ENCODE measurements at regions not wholly inside any gene's neighbourhood (a gene's known extent, or its start where the extent isn't known, plus 50 kb on each side); places are given as distances from the start of the nearest gene placed in this dataset.

DNA sequence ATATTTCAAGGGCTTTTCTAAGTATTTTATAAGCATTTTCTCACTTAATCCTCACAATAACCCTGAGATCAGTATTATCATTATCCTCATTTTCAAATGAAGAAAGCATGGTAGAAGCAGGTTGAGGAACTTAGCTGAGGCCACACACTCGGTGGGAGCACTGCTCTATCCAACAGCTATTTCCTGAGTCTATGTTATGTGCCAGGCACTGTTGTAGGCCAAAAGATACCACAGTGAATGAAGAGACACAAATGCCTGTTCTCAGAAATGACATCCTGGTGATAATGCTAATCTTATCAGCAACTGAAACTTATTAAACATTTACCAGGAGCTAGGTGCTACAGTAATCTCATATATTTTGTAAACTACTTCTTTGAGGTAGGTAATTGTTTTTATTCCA is 553.9 kb upstream of the ARGLU1 start:
- no peak overlapping the region for H3K27ac ChIP-seq (ENCODE audit: low read depth, low read length)
- H3K9me3 ChIP-seq (ENCODE audit: control insufficient read depth, insufficient read depth, low read length) = no peaks in the 10 kb centered on the region
- H3K4me1 ChIP-seq (ENCODE audit: control insufficient read depth, insufficient read depth, low read length) = no peaks in the 10 kb centered on the region
- 63% methylated on average over 1 of the region's 1 CpG for WGBS (ENCODE audit: insufficient coverage)
- DNase-seq (ENCODE audit: low read depth in 4 of 6, low spot score in 6 of 6) = no peak
- no peak overlapping the region for H3K4me3 ChIP-seq (ENCODE audit: low read depth, low read length)
- no peaks in the 10 kb centered on the region for H3K36me3 ChIP-seq (ENCODE audit: control insufficient read depth, insufficient read depth, low read length)
- H3K27me3 ChIP-seq (ENCODE audit: control insufficient read depth, insufficient read depth, low read length) = no peaks in the 10 kb centered on the region

- WGBS (ENCODE audit: insufficient coverage) = 90% methylated on average over 2 of the region's 7 CpGs
- H3K36me3 ChIP-seq (ENCODE audit: control insufficient read depth, insufficient read depth, low read length) = no peaks in the 10 kb centered on the region
- no peaks in the 10 kb centered on the region for H3K27me3 ChIP-seq (ENCODE audit: control insufficient read depth, insufficient read depth, low read length)
- H3K9me3 ChIP-seq (ENCODE audit: control insufficient read depth, insufficient read depth, low read length) = no peaks in the 10 kb centered on the region
- H3K4me3 ChIP-seq (ENCODE audit: low read depth, low read length) = no peak overlapping the region
- no peaks in the 10 kb centered on the region for H3K4me1 ChIP-seq (ENCODE audit: control insufficient read depth, insufficient read depth, low read length)
- no peak overlapping the region for H3K27ac ChIP-seq (ENCODE audit: low read depth, low read length)
- no peak for DNase-seq (ENCODE audit: low read depth in 4 of 6, low spot score in 6 of 6)
These were observed 552.3 kb upstream of the ARGLU1 start for GRCh38 chr13:107119989-107120881.

- Histone ChIP-seq H3K4me3 (ENCODE audit: low read depth, low read length) (no peak overlapping the region), H3K27ac (ENCODE audit: low read depth, low read length) (no peak overlapping the region), H3K27me3 (ENCODE audit: control insufficient read depth, insufficient read depth, low read length) (no peaks in the 10 kb centered on the region), H3K36me3 (ENCODE audit: control insufficient read depth, insufficient read depth, low read length) (no peaks in the 10 kb centered on the region), H3K9me3 (ENCODE audit: control insufficient read depth, insufficient read depth, low read length) (no peaks in the 10 kb centered on the region), H3K4me1 (ENCODE audit: control insufficient read depth, insufficient read depth, low read length) (no peaks in the 10 kb centered on the region)
- no CpG with 5 or more reads among the region's 5 CpGs for WGBS (ENCODE audit: insufficient coverage)
- peak in 3 of 6 donors; percentile 11 to 95 (median 38) for DNase-seq (ENCODE audit: low read depth in 4 of 6, low spot score in 6 of 6)
These were observed 550.6 kb upstream of the ARGLU1 start for GRCh38 chr13:107118506-107118905.

DNA sequence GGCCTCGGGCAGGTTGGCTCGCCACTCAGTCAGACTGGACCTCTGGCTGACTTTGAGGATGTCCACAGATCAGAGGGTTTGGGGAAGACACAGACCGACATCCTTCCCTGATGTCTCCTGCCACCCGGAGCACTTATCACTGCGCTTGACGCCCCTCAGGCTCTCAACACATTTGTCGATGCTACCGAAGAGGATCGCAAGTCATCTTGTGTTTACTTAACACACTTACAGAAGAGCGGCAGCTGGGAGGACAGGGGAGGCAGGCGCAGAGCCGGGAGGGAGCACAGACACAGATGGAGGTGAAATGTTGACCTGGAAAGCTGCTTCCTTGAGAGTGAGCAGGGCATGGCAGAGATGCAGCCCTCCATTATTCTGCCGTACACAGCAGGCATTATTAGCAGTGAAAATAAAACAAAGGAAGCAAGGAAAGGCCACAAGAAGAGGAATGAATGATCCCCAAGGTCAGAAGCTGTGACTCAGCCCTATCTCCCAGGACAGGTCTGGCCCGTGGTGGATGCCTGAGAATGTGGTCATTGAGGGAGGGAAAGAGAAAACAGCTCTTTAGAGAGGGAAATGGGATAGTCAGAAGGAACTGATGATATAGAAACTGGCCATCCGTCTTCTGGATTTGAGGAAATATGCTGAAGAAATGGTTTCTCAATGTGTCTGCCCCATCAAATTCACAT is 549.5 kb upstream of the ARGLU1 start:
- H3K9me3 ChIP-seq (ENCODE audit: control insufficient read depth, insufficient read depth, low read length) = no peaks in the 10 kb centered on the region
- WGBS (ENCODE audit: insufficient coverage) = 84% methylated on average over 12 of the region's 15 CpGs
- H3K27me3 ChIP-seq (ENCODE audit: control insufficient read depth, insufficient read depth, low read length) = no peaks in the 10 kb centered on the region
- peak in 1 of 6 donors; percentile 33 for DNase-seq (ENCODE audit: low read depth in 4 of 6, low spot score in 6 of 6)
- no peak overlapping the region for H3K27ac ChIP-seq (ENCODE audit: low read depth, low read length)
- H3K4me1 ChIP-seq (ENCODE audit: control insufficient read depth, insufficient read depth, low read length) = no peaks in the 10 kb centered on the region
- no peaks in the 10 kb centered on the region for H3K36me3 ChIP-seq (ENCODE audit: control insufficient read depth, insufficient read depth, low read length)
- no peak overlapping the region for H3K4me3 ChIP-seq (ENCODE audit: low read depth, low read length)

- Histone ChIP-seq H3K27ac (ENCODE audit: low read depth, low read length) (no peak overlapping the region), H3K4me3 (ENCODE audit: low read depth, low read length) (no peak overlapping the region), H3K4me1 (ENCODE audit: control insufficient read depth, insufficient read depth, low read length) (no peaks in the 10 kb centered on the region), H3K9me3 (ENCODE audit: control insufficient read depth, insufficient read depth, low read length) (peaks cover 3% of the 10 kb centered on the region), H3K36me3 (ENCODE audit: control insufficient read depth, insufficient read depth, low read length) (no peaks in the 10 kb centered on the region), H3K27me3 (ENCODE audit: control insufficient read depth, insufficient read depth, low read length) (no peaks in the 10 kb centered on the region)
- 92% methylated on average over 1 of the region's 1 CpG for WGBS (ENCODE audit: insufficient coverage)
- no peak for DNase-seq (ENCODE audit: low read depth in 4 of 6, low spot score in 6 of 6)
These were observed 545.5 kb upstream of the ARGLU1 start for GRCh38 chr13:107113387-107113786.

GRCh38 chr13:107111248-107111647 is 543.3 kb upstream of the ARGLU1 start:
- DNase-seq (ENCODE audit: low read depth in 4 of 6, low spot score in 6 of 6) = no peak
- Histone ChIP-seq H3K27me3 (ENCODE audit: control insufficient read depth, insufficient read depth, low read length) (no peaks in the 10 kb centered on the region), H3K4me1 (ENCODE audit: control insufficient read depth, insufficient read depth, low read length) (no peaks in the 10 kb centered on the region), H3K4me3 (ENCODE audit: low read depth, low read length) (no peak overlapping the region), H3K27ac (ENCODE audit: low read depth, low read length) (no peak overlapping the region), H3K36me3 (ENCODE audit: control insufficient read depth, insufficient read depth, low read length) (no peaks in the 10 kb centered on the region), H3K9me3 (ENCODE audit: control insufficient read depth, insufficient read depth, low read length) (peaks cover 3% of the 10 kb centered on the region)
- no CpG with 5 or more reads among the region's 1 CpG for WGBS (ENCODE audit: insufficient coverage)

DNA sequence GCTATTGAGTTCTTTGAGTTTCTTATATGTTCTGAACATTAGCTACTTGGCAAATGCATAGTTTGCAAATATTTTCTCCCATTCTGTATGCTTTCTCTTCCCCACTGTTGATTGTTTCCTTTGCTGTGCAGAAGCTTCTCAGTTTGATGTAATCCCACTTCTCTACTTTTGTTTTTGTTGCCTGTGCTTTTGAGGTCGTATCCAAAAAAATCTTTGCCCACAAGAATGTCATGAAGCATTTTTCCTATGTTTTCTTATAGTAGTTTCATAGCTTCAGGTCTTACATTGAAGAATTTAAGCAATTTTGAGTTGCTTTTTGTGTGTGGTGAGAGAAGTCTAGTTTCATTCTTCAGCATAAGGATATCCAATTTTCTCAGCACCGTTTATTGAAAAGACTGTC is 536.7 kb upstream of the ARGLU1 start:
- H3K4me1 ChIP-seq (ENCODE audit: control insufficient read depth, insufficient read depth, low read length) = no peaks in the 10 kb centered on the region
- H3K36me3 ChIP-seq (ENCODE audit: control insufficient read depth, insufficient read depth, low read length) = no peaks in the 10 kb centered on the region
- H3K9me3 ChIP-seq (ENCODE audit: control insufficient read depth, insufficient read depth, low read length) = peaks cover 3% of the 10 kb centered on the region
- no CpG with 5 or more reads among the region's 2 CpGs for WGBS (ENCODE audit: insufficient coverage)
- no peaks in the 10 kb centered on the region for H3K27me3 ChIP-seq (ENCODE audit: control insufficient read depth, insufficient read depth, low read length)
- no peak for DNase-seq (ENCODE audit: low read depth in 4 of 6, low spot score in 6 of 6)
- no peak overlapping the region for H3K27ac ChIP-seq (ENCODE audit: low read depth, low read length)
- no peak overlapping the region for H3K4me3 ChIP-seq (ENCODE audit: low read depth, low read length)

DNA sequence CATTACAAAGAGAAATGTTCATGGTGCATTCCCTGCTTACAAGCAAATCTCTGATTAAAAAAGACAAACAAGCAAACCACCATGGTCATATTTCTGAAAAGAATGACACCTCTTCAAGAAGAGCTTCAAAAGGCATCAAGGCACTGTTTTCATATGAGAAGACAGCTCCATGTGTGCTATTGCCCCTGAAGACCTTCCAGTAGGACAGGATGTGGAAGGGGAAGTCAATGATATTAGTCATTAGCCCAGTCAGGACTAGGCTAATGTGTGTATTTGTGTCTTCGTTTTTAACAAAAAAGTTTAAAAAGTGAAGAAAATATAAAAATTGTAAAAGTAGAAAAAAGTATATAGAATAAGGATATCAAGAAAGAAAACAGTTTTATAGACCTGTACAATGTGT is 534.7 kb upstream of the ARGLU1 start:
- Histone ChIP-seq H3K36me3 (ENCODE audit: control insufficient read depth, insufficient read depth, low read length) (no peaks in the 10 kb centered on the region), H3K27ac (ENCODE audit: low read depth, low read length) (no peak overlapping the region), H3K27me3 (ENCODE audit: control insufficient read depth, insufficient read depth, low read length) (no peaks in the 10 kb centered on the region), H3K4me3 (ENCODE audit: low read depth, low read length) (no peak overlapping the region), H3K4me1 (ENCODE audit: control insufficient read depth, insufficient read depth, low read length) (no peaks in the 10 kb centered on the region), H3K9me3 (ENCODE audit: control insufficient read depth, insufficient read depth, low read length) (no peaks in the 10 kb centered on the region)
- DNase-seq (ENCODE audit: low read depth in 4 of 6, low spot score in 6 of 6) = no peak
- WGBS (ENCODE audit: insufficient coverage) = no CpG with 5 or more reads among the region's 1 CpG

- Histone ChIP-seq H3K27ac (ENCODE audit: low read depth, low read length) (no peak overlapping the region), H3K4me3 (ENCODE audit: low read depth, low read length) (no peak overlapping the region), H3K36me3 (ENCODE audit: control insufficient read depth, insufficient read depth, low read length) (no peaks in the 10 kb centered on the region), H3K27me3 (ENCODE audit: control insufficient read depth, insufficient read depth, low read length) (no peaks in the 10 kb centered on the region), H3K4me1 (ENCODE audit: control insufficient read depth, insufficient read depth, low read length) (no peaks in the 10 kb centered on the region), H3K9me3 (ENCODE audit: control insufficient read depth, insufficient read depth, low read length) (no peaks in the 10 kb centered on the region)
- 100% methylated on average over 2 of the region's 3 CpGs for WGBS (ENCODE audit: insufficient coverage)
- DNase-seq (ENCODE audit: low read depth in 4 of 6, low spot score in 6 of 6) = no peak
These were observed 531.7 kb upstream of the ARGLU1 start for GRCh38 chr13:107099661-107100060.

GRCh38 chr13:107097916-107098315 is 530.0 kb upstream of the ARGLU1 start:
- WGBS (ENCODE audit: insufficient coverage) = 50% methylated on average over 1 of the region's 7 CpGs
- H3K36me3 ChIP-seq (ENCODE audit: control insufficient read depth, insufficient read depth, low read length) = no peaks in the 10 kb centered on the region
- no peak overlapping the region for H3K4me3 ChIP-seq (ENCODE audit: low read depth, low read length)
- no peaks in the 10 kb centered on the region for H3K4me1 ChIP-seq (ENCODE audit: control insufficient read depth, insufficient read depth, low read length)
- H3K27me3 ChIP-seq (ENCODE audit: control insufficient read depth, insufficient read depth, low read length) = no peaks in the 10 kb centered on the region
- no peak overlapping the region for H3K27ac ChIP-seq (ENCODE audit: low read depth, low read length)
- DNase-seq (ENCODE audit: low read depth in 4 of 6, low spot score in 6 of 6) = peak in 2 of 6 donors; percentile 24 to 45
- H3K9me3 ChIP-seq (ENCODE audit: control insufficient read depth, insufficient read depth, low read length) = no peaks in the 10 kb centered on the region
